Activated naive CD8-positive, alpha-beta T cell treated with anti-CD3 and anti-CD28 coated beads, Interleukin-2, amount 10 ng/mL, durations not matched to agents 7 days and 5 days (primary cell): ENCODE measurements at regions not wholly inside any gene's neighbourhood (a gene's known extent, or its start where the extent isn't known, plus 50 kb on each side); places are given as distances from the start of the nearest gene placed in this dataset.

Source experiments
- ATAC-seq: fragments of 150-1000 bp; cut with Tn5 transposase; one replicate; pipeline ENCODE4 v1.10.0; 2021; ENCODE audit warnings: low read depth, moderate library complexity
- POLR2A ChIA-PET: fragments of 350-600 bp; sonication (Branson Sonifier 250); formaldehyde crosslinking; loops from one replicate; lab custom pipeline; 2021; ENCODE audit warnings: antibody characterized with exemption; lab: Charles Lee
- DNase-seq: peaks from one replicate; pipeline ENCODE4 v3.0.0; 2021
- H3K27ac Mint-ChIP-seq: one replicate; pipeline ENCODE4 v1.8.0; 2022; ENCODE audit warnings: mild to moderate bottlenecking, mixed read lengths
- H3K27me3 Mint-ChIP-seq: one replicate; pipeline ENCODE4 v1.8.0; 2022; ENCODE audit warnings: mild to moderate bottlenecking, moderate library complexity, mixed read lengths
- H3K36me3 Mint-ChIP-seq: one replicate; pipeline ENCODE4 v1.8.0; 2021; ENCODE audit warnings: mild to moderate bottlenecking, mixed read lengths
- H3K4me1 Mint-ChIP-seq: one replicate; pipeline ENCODE4 v1.8.0; 2021; ENCODE audit warnings: mixed read lengths
- H3K4me3 Mint-ChIP-seq: one replicate; pipeline ENCODE4 v1.8.0; 2022; ENCODE audit warnings: mild to moderate bottlenecking, moderate library complexity, mixed read lengths
- H3K9me3 Mint-ChIP-seq: one replicate; pipeline ENCODE4 v1.8.0; 2021; ENCODE audit warnings: mixed read lengths

GRCh38 chr6:164581563-164581962 lies 727.8 kb downstream of the C6orf118 start:
- ATAC-seq = no peak
- POLR2A ChIA-PET = no interaction called here
- H3K4me3 Mint-ChIP-seq = no peak overlapping the region
- no peaks in the 10 kb centered on the region for H3K36me3 Mint-ChIP-seq
- H3K4me1 Mint-ChIP-seq = no peaks in the 10 kb centered on the region
- H3K27ac Mint-ChIP-seq = no peak overlapping the region
- DNase-seq = no peak
- peaks cover 6% of the 10 kb centered on the region for H3K9me3 Mint-ChIP-seq
- H3K27me3 Mint-ChIP-seq = no peaks in the 10 kb centered on the region

DNA sequence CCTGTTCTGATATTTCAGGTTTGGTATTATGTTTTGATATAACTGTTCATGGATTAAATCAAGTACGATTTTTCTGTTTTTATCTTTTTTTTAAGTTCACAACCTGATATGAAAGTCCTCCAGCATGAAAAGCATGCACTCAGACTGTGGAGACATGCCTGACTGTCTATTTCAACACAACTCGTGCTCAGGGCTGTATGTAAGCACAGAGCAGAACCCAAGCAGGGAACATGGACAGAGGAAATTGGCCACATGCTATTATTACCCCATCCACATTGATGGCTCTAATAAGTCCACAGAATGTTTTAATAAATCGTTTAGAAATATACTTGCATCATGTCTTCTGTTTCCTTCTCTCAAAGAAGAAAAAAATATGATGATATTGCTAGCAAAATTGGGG lies 730.4 kb downstream of the C6orf118 start:
- DNase-seq (no peak), ATAC-seq (no peak)
- H3K27me3 Mint-ChIP-seq = no peaks in the 10 kb centered on the region
- H3K27ac Mint-ChIP-seq = no peak overlapping the region
- H3K36me3 Mint-ChIP-seq = no peaks in the 10 kb centered on the region
- peaks cover 6% of the 10 kb centered on the region for H3K9me3 Mint-ChIP-seq
- POLR2A ChIA-PET = no interaction called here
- H3K4me1 Mint-ChIP-seq = no peaks in the 10 kb centered on the region
- H3K4me3 Mint-ChIP-seq = no peak overlapping the region

GRCh38 chr6:164578616-164579015 lies 730.8 kb downstream of the C6orf118 start:
- Mint-ChIP-seq H3K9me3 (peaks cover 8% of the 10 kb centered on the region), H3K27ac (no peak overlapping the region), H3K36me3 (no peaks in the 10 kb centered on the region), H3K27me3 (no peaks in the 10 kb centered on the region), H3K4me3 (no peak overlapping the region), H3K4me1 (no peaks in the 10 kb centered on the region)
- DNase-seq (no peak), ATAC-seq (no peak)
- POLR2A ChIA-PET = no interaction called here

- Mint-ChIP-seq H3K4me3 (no peak overlapping the region), H3K4me1 (no peaks in the 10 kb centered on the region), H3K9me3 (peaks cover 5% of the 10 kb centered on the region), H3K27ac (no peak overlapping the region), H3K36me3 (no peaks in the 10 kb centered on the region), H3K27me3 (no peaks in the 10 kb centered on the region)
- no peak for ATAC-seq
- POLR2A ChIA-PET = no interaction called here
- no peak for DNase-seq
Observed at GRCh38 chr6:164570801-164571200, 738.6 kb downstream of the C6orf118 start.

DNA sequence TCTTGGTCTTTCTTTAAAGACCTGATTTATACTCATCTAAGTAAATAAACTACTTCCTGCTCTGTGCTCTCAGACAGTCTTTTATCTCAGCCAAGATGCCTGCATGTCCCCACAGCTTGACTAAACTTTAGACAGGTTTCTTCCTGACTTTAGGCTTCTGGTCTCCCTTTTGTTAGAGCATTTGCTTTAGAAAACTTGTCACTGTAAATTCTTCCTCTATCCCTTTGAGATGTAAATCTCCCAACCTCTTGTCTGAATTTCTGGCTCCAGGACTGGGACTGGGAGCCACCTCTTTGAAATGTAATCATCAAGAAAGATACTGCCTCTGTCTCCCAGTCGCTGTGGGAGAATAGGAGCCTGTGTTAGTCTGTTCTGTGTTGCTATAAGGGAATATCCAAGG lies 739.9 kb downstream of the C6orf118 start:
- Mint-ChIP-seq H3K4me1 (no peaks in the 10 kb centered on the region), H3K9me3 (peaks cover 5% of the 10 kb centered on the region), H3K27me3 (no peaks in the 10 kb centered on the region), H3K27ac (no peak overlapping the region), H3K36me3 (no peaks in the 10 kb centered on the region), H3K4me3 (no peak overlapping the region)
- ATAC-seq (no peak), DNase-seq (no peak)
- POLR2A ChIA-PET = no interaction called here

- no peak for DNase-seq
- H3K9me3 Mint-ChIP-seq = peaks cover 5% of the 10 kb centered on the region
- H3K4me1 Mint-ChIP-seq = no peaks in the 10 kb centered on the region
- no peak overlapping the region for H3K27ac Mint-ChIP-seq
- no peaks in the 10 kb centered on the region for H3K27me3 Mint-ChIP-seq
- H3K4me3 Mint-ChIP-seq = no peak overlapping the region
- no peaks in the 10 kb centered on the region for H3K36me3 Mint-ChIP-seq
- no peak for ATAC-seq
- POLR2A ChIA-PET = no interaction called here
Observed at GRCh38 chr6:164563924-164564323, 745.5 kb downstream of the C6orf118 start.

GRCh38 chr6:164561656-164562055 lies 747.7 kb downstream of the C6orf118 start:
- Mint-ChIP-seq H3K4me1 (no peaks in the 10 kb centered on the region), H3K4me3 (no peak overlapping the region), H3K27ac (no peak overlapping the region), H3K27me3 (no peaks in the 10 kb centered on the region), H3K9me3 (peaks cover 3% of the 10 kb centered on the region), H3K36me3 (no peaks in the 10 kb centered on the region)
- ATAC-seq = no peak
- POLR2A ChIA-PET = no interaction called here
- no peak for DNase-seq

GRCh38 chr6:164554700-164555476 lies 754.5 kb downstream of the C6orf118 start:
- H3K27ac Mint-ChIP-seq = no peak overlapping the region

DNA sequence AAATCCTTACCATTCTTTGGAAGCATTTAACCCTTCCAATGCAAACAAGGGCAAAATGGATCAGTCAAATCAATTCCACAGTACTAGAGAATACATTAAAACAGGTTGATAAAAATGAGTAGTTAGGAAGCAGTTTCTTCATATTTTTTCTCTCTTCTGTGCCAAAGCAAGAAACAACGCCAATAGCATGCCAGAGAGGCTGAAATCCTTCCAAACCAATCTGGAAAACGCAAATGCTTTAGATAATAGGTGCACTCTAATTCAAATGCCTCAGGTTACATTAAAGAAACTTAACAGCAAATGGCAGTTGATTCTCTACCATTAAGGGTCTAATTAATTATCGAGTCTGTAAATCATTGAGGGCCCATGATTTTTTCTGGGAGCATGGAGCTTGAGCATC lies 755.2 kb downstream of the C6orf118 start:
- ATAC-seq (no peak), DNase-seq (no peak)
- Mint-ChIP-seq H3K27me3 (no peaks in the 10 kb centered on the region), H3K27ac (no peak overlapping the region), H3K4me1 (no peaks in the 10 kb centered on the region), H3K4me3 (no peak overlapping the region), H3K9me3 (peaks cover 7% of the 10 kb centered on the region), H3K36me3 (no peaks in the 10 kb centered on the region)
- POLR2A ChIA-PET = no interaction called here

More at GRCh38 chr6:164554700-164555476, 754.5 kb downstream of the C6orf118 start:
- no peaks in the 10 kb centered on the region for H3K36me3 Mint-ChIP-seq
- H3K4me1 Mint-ChIP-seq = no peaks in the 10 kb centered on the region
- ATAC-seq = no peak
- no peaks in the 10 kb centered on the region for H3K27me3 Mint-ChIP-seq
- no peak overlapping the region for H3K4me3 Mint-ChIP-seq
- POLR2A ChIA-PET = no interaction called here
- DNase-seq = no peak
- H3K9me3 Mint-ChIP-seq = peaks cover 5% of the 10 kb centered on the region

- no peaks in the 10 kb centered on the region for H3K36me3 Mint-ChIP-seq
- H3K27ac Mint-ChIP-seq = no peak overlapping the region
- no peak for ATAC-seq
- no peak overlapping the region for H3K4me3 Mint-ChIP-seq
- no peaks in the 10 kb centered on the region for H3K4me1 Mint-ChIP-seq
- DNase-seq = no peak
- H3K9me3 Mint-ChIP-seq = peaks cover 7% of the 10 kb centered on the region
- no peaks in the 10 kb centered on the region for H3K27me3 Mint-ChIP-seq
- POLR2A ChIA-PET = no interaction called here
Observed at GRCh38 chr6:164551706-164552105, 757.7 kb downstream of the C6orf118 start.

DNA sequence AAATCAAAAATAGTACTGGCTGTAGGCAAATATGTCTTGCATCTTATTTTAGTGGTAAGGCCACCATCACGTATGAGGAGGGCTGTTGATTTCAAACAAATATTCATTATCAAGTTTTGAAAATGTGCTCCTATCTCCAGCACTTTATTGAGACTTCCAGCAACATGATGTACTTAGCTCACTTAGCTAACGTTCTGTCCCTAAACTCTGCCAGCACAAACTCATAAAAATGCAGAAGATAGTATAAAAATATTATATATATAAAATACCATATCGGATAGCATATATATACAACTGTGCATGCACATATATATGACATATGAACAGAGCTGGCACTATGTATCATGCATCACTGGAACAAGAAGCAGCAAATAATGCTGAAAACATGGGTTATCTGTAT lies 762.3 kb downstream of the C6orf118 start:
- Mint-ChIP-seq H3K36me3 (no peaks in the 10 kb centered on the region), H3K9me3 (peaks cover 4% of the 10 kb centered on the region), H3K27ac (no peak overlapping the region), H3K4me3 (no peak overlapping the region), H3K4me1 (no peaks in the 10 kb centered on the region), H3K27me3 (no peaks in the 10 kb centered on the region)
- DNase-seq (no peak), ATAC-seq (no peak)
- POLR2A ChIA-PET = no interaction called here

DNA sequence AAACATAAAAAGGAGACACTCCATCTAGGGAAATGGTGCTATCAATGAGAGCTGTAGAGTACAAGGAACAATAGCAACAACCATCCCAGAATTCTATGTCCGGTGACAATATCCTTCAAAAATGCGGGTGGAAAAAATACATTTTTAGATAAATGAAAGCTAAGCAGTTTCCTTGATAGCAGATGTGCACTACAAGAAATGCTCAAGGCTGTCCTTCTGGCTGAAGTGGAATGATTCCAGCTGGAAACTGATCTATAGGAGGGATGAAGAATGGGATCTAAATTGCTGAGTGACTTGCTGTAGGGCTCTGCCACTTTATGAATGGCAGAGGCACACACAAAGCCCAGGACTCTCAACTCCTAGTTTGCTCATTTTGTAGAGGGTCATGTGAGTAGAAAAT lies 763.1 kb downstream of the C6orf118 start:
- H3K27me3 Mint-ChIP-seq = no peaks in the 10 kb centered on the region
- POLR2A ChIA-PET = no interaction called here
- H3K9me3 Mint-ChIP-seq = peaks cover 2% of the 10 kb centered on the region
- H3K4me3 Mint-ChIP-seq = no peak overlapping the region
- no peak overlapping the region for H3K27ac Mint-ChIP-seq
- no peak for ATAC-seq
- no peaks in the 10 kb centered on the region for H3K36me3 Mint-ChIP-seq
- DNase-seq = no peak
- no peaks in the 10 kb centered on the region for H3K4me1 Mint-ChIP-seq

DNA sequence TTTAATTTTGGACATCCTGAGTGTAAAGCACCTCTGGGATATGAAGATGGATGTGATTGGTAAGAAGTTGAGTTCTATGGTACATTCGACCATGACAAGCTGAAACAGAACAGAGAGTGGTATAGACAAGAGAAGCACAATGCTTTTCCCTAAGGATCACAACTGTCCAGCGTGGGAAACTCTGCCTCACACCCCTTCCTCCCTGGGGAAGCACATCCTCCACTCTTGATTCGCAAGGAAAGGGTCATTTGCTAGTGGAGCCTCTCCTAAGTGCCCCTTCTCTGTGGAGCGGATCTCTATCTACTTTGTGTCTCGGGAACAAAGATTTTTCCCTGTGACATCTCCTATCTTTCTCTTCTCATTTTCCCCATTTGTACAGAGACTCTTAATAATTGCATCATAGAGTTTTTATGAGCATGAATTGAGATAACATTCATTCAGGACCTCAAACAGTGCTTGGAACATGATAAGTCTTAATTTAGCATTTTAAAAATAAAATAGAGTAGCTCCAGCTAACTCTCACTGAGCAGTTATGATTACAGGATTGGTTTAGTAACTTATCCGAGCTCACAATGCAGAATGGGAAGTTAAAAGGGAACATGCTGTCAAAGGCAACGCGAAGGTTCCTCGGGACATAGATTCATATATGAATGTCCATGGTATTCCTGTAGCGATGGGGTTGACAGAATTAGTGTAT lies 775.2 kb downstream of the C6orf118 start:
- Mint-ChIP-seq H3K9me3 (peaks cover 5% of the 10 kb centered on the region), H3K4me1 (no peaks in the 10 kb centered on the region), H3K27ac (no peak overlapping the region), H3K36me3 (no peaks in the 10 kb centered on the region), H3K4me3 (no peak overlapping the region), H3K27me3 (no peaks in the 10 kb centered on the region)
- no peak for ATAC-seq
- no peak for DNase-seq
- POLR2A ChIA-PET = no interaction called here

- ATAC-seq (no peak), DNase-seq (no peak)
- Mint-ChIP-seq H3K36me3 (no peaks in the 10 kb centered on the region), H3K27me3 (no peaks in the 10 kb centered on the region), H3K27ac (no peak overlapping the region), H3K9me3 (peaks cover 3% of the 10 kb centered on the region), H3K4me1 (no peaks in the 10 kb centered on the region), H3K4me3 (no peak overlapping the region)
- POLR2A ChIA-PET = no interaction called here
Observed at GRCh38 chr6:164533045-164533362, 776.4 kb downstream of the C6orf118 start.
